ENCODE measurements at regions not wholly inside any gene's neighbourhood (a gene's known extent, or its start where the extent isn't known, plus 50 kb on each side); places are given as distances from the start of the nearest gene placed in this dataset.

GRCh38 chr4:137635601-137636000, 103.3 kb upstream of the PCDH18 start:
- Histone ChIP-seq H3K14ac (replicated peaks; ENCODE audit: low read depth, low read length) (no peak overlapping the region), H4K8ac (ENCODE audit: low read depth in 2 of 2, low read length in 2 of 2) (peak overlapping the region; percentile 30 to 75; a peak in 3 of 4 replicates), H3K79me1 (ENCODE audit: low read depth in 1 of 2, low read length in 2 of 2) (no peaks in the 10 kb centered on the region), H2BK15ac (ENCODE audit: low read depth, low read length) (no peak overlapping the region), H3K23ac (ENCODE audit: low read depth, low read length) (peak overlapping the region; percentile 51; the same call in 1 of the 2 replicates), H3K4me1 (ENCODE audit: control insufficient read depth, insufficient read depth, low read length) (peaks cover 5% of the 10 kb centered on the region; the same call in 1 of the 2 replicates), H2BK120ac (ENCODE audit: low read depth, low read length) (peak overlapping the region; percentile 81; the same call in 1 of the 2 replicates), H3K27ac (ENCODE audit: insufficient read depth, low read length) (peak overlapping the region; percentile 81), H4K91ac (ENCODE audit: insufficient read depth, low read depth, low read length) (peak overlapping the region; percentile 12; the same call in 1 of the 2 replicates), H2BK20ac (ENCODE audit: low read depth, low read length) (peak overlapping the region; percentile 89; the same call in 1 of the 2 replicates), H3K4ac (ENCODE audit: low read depth, low read length) (peak overlapping the region; percentile 68; the same call in 1 of the 2 replicates), H3K9me3 (ENCODE audit: control insufficient read depth, insufficient read depth, low read length) (no peaks in the 10 kb centered on the region), H3K9me1 (ENCODE audit: insufficient read depth, low read length) (no peaks in the 10 kb centered on the region; the same call in 1 of the 2 replicates), H3K56ac (ENCODE audit: extremely low read depth, insufficient read depth, low read length) (no peak overlapping the region), H3K9ac (ENCODE audit: low read depth, low read length) (0 out of 2 replicates have a peak overlapping the region, but pooled peaks have one; percentile 60), H4K20me1 (ENCODE audit: insufficient read depth, low read length) (no peaks in the 10 kb centered on the region), H3K18ac (ENCODE audit: low read depth, low read length) (peak overlapping the region; percentile 89), H3K36me3 (ENCODE audit: control insufficient read depth, insufficient read depth, low read length) (no peaks in the 10 kb centered on the region), H2BK5ac (ENCODE audit: low read depth, low read length, poor library complexity, severe bottlenecking) (peak overlapping the region; percentile 57), H2AFZ (replicated peaks; ENCODE audit: low read length, poor library complexity) (no peak overlapping the region), H4K5ac (ENCODE audit: low read depth, low read length) (peak overlapping the region; percentile 80), H2AK5ac (ENCODE audit: low read depth, low read length) (no peak overlapping the region), H3K4me2 (ENCODE audit: low read depth, low read length) (peak overlapping the region; percentile 66), H3K27me3 (ENCODE audit: control insufficient read depth, insufficient read depth, low read length) (no peaks in the 10 kb centered on the region), H3K4me3 (ENCODE audit: insufficient read depth, low read depth, low read length) (no peak overlapping the region), H2AK9ac (replicated peaks; ENCODE audit: low read depth, low read length, poor library complexity) (no peak overlapping the region)
- intact Hi-C loops (cut with micrococcal nuclease) (loop anchor here (1.0 kb wide), 1 partner anchor 11 kb away; no protein-coding TSS in a partner anchor), in situ Hi-C loops (cut with MboI; ENCODE audit: low sequenced_read_pairs) (no loop called here), dilution Hi-C loops (cut with HindIII; ENCODE audit: low sequenced_read_pairs, unreplicated experiment) (no loop called here)
- DNase-seq, result no peak
- BruUV-seq (replicated peaks), result no TSS peak
- ChIA-PET POLR2A (ENCODE audit: unreplicated experiment) (no interaction called here), CTCF (interaction anchor here (0.6 kb wide), 1 partner anchor 479 kb away, joined by 3 read pairs; no protein-coding TSS in a partner anchor)
- TF ChIP-seq RCOR1 (IDR thresholded peaks at IDR 0.05; ENCODE audit: insufficient replicate concordance, low read length) (no peak), SMC3 (IDR thresholded peaks at IDR 0.05; ENCODE audit: low read depth, low read length) (no peak), USF2 (IDR thresholded peaks at IDR 0.05; ENCODE audit: low read depth, low read length) (no peak), MAFK (IDR thresholded peaks at IDR 0.05; ENCODE audit: low read depth, low read length) (no peak), RAD21 (IDR thresholded peaks at IDR 0.05; ENCODE audit: low read length) (no peak), CHD1 (IDR thresholded peaks at IDR 0.05; ENCODE audit: low read depth, low read length) (no peak), CEBPB (IDR thresholded peaks at IDR 0.05; ENCODE audit: low read depth, low read length) (no peak), MAZ (IDR thresholded peaks at IDR 0.05; ENCODE audit: borderline replicate concordance, low read depth, low read length) (no peak), POLR2A (IDR thresholded peaks at IDR 0.05; ENCODE audit: low read depth, low read length) (no peak), CTCF (conservative IDR thresholded peaks at IDR 0.05; ENCODE audit: low read depth, low read length) (no peak), FOS (IDR thresholded peaks at IDR 0.05; ENCODE audit: low read depth, low read length) (no peak), ELK1 (IDR thresholded peaks at IDR 0.05; ENCODE audit: borderline replicate concordance, low read depth, low read length) (no peak), MXI1 (IDR thresholded peaks at IDR 0.05; ENCODE audit: borderline replicate concordance, low read depth, low read length) (no peak), NFE2L2 (IDR thresholded peaks at IDR 0.05; ENCODE audit: low read depth, low read length) (no peak), RFX5 (IDR thresholded peaks at IDR 0.05; ENCODE audit: low read depth, low read length) (no peak)
- WGBS, 2 experiments (ENCODE audit: extremely low coverage in 2 of 2, insufficient read length in 1 of 2), result no CpG with 5 or more reads among the region's 1 CpG
- no peak for ATAC-seq (ENCODE audit: low read depth)

All from IMR-90 (cell line).